ENCODE measurements at regions not wholly inside any gene's neighbourhood (a gene's known extent, or its start where the extent isn't known, plus 50 kb on each side); places are given as distances from the start of the nearest gene placed in this dataset.

GRCh38 chr12:91616416-91616815 is 433.8 kb upstream of the DCN start:
- DNase-seq = no peak

- no peak for DNase-seq
Measured at GRCh38 chr12:91613223-91613779, 430.7 kb upstream of the DCN start.

DNA sequence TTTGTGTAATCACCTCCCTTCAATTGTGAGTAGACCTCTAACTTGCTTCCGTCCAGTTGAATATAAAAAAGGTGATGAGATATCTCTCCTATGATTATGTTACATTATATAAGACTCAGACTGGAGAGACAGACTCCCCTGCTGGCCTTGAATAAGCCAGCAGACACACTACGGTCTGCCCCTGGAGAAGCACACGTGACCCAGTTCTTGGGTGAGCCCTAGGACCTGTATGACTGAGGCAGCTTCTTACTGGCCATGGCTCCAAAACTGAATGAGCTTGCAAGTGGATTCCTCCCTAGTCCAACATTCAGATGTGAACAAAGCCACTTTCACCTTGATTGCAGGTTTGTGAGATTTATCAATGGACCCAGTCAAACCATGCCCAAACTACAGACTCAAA is 427.9 kb upstream of the DCN start:
- DNase-seq = no peak

DNA sequence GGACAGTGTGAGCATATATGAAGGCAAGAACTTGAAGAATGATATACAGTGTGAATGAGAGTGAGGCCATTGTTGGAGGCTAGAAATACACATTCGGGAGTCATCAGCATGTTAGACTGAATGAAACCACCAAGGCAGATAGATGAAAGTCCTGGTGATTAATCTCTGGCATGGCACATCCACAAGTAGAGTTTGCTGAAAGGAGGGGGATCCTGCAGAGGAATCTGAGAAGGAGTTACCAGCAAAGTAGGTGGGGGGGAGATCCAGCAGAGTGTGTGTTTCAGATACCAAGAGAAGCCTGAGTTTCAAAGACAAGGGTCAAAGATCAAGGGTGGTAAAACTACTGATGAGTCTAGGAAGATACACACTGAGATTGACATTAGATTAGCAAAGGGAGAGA is 426.7 kb upstream of the DCN start:
- no peak for DNase-seq

DNA sequence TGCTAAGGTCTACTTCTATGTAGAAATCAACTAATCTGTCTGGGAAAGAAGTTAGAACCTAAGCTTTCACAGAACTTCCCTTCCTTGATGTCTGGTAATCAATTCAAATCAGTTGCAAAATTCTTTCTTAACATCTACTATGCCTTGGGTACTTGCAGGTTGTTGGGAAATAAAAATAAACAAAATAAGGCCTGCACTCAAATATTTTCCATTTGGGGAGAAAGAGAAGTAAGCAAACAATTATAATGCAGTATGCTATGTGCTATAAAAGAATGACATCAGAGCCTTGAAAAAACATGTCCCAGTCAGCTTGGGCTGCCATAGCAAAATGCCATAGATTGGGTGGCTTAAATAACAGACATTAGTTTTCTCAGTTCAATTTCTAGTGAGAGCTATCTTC is 425.9 kb upstream of the DCN start:
- no peak for DNase-seq

GRCh38 chr12:91606662-91607377 is 424.2 kb upstream of the DCN start:
- no peak for DNase-seq

GRCh38 chr12:91604897-91605296 is 422.3 kb upstream of the DCN start:
- peak; percentile 2 for DNase-seq

- no peak for DNase-seq
Measured at GRCh38 chr12:91603060-91603459, 420.4 kb upstream of the DCN start.

DNA sequence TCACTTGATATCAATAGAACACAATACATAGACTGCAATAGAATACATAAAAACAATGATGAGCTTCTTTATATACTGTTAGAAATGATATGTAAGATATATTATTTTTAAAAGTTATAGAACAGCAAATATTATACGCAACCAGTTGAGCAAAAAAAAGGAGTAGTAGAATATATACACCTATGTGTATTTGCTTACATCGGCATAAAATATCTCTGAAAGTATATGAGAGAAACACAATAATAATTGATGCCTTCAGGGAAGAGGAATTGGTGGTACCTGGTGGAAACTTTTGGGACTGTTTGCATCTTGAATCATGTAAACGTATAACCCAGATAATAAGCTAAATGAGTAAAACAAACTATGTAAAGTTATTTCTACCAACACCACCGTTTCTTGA is 418.4 kb upstream of the DCN start:
- no peak for DNase-seq

DNA sequence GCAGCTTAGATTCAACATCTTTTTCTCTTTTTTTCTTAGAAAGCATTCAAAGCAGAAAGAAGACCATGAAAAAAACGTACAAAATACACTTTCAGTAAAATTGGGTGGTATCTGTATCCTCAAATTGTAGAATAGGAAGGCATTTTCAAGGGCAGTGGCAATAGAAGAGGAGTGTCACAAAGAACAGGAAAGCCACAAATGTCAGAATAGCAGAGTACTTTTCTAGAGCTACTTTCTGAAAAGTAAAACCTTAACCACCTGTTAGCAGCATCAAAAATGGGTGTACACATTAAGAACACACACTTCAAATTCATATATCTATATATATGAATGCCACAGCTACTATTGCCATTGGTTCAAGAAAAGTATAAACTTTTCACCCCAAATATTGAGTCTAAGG is 412.1 kb upstream of the DCN start:
- no peak for DNase-seq

- no peak for DNase-seq
Measured at GRCh38 chr12:91591639-91591987, 409.0 kb upstream of the DCN start.

DNA sequence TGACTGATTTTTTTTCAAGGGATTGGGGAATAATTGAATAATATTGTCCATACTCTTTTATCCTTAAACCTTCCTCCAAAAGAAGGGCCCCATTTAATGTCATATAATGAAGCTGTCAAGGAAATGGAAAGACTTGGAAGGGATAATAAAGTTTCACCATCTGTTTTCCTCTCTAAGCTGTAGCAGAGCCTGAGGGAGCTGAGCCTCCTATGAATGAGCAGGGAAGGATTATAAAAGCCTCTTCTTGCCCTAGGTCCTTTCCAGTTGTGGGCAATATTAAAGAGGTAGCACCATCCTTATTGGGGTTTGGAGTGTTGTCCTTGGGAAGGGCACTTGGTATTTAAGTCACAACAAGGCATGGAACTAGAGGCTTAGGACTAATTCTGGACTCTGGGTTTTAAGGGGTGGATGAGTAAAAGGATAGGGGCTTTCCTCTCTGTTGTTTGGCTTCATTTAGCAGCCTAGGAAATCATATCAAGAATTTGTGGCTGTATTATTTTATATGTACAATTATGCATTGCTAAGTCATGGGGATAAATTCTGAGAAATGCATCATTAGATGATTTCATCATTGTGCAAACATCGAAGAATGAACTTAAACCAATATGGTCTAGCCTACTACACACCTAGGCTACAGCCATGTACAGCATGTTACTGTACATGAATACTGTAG is 408.5 kb upstream of the DCN start:
- DNase-seq = no peak

GRCh38 chr12:91588874-91589454 is 406.3 kb upstream of the DCN start:
- no peak for DNase-seq

- no peak for DNase-seq
Measured at GRCh38 chr12:91586015-91586414, 403.4 kb upstream of the DCN start.

DNA sequence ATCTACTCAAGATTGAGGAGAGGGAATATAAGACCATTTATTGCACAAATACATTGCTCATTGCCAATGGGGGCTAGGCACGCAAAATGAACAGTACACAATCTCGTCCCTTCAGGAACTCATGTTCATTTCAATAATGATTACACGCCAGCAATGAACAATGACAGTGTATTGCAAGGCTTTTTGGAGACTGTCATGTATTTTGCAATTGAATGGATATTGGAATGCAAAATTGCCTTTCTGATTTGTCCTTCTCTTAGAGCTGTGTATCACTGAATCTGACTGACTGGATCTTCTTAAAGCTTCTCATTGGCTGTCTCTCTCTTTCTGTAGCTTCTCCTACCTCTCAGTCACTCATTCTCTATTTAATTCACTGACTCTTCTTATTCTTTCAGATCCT is 400.2 kb upstream of the DCN start:
- no peak for DNase-seq

GRCh38 chr12:91579516-91580263 is 397.1 kb upstream of the DCN start:
- DNase-seq = no peak

GRCh38 chr12:91577586-91578539 is 395.2 kb upstream of the DCN start:
- peak; percentile 49 for DNase-seq

- no peak for DNase-seq
Measured at GRCh38 chr12:91576432-91576831, 393.8 kb upstream of the DCN start.

DNA sequence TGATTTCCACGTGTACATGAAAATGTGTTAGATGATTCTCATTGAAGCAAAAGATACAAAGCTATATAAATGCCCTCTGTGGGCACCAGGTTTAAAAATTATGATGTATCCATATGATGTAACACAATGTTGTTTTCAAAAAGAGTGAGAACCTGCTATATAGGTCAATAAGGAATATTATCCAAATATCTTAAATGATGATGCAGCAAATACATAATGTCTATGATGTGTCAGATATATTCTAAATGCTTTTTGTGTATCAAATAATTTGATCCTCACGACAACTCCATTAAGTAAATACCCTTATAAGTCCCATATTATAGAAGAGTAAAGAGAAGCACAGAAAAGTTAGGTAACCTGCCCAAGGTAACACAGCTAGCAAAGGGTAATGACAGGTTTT is 393.0 kb upstream of the DCN start:
- no peak for DNase-seq

DNA sequence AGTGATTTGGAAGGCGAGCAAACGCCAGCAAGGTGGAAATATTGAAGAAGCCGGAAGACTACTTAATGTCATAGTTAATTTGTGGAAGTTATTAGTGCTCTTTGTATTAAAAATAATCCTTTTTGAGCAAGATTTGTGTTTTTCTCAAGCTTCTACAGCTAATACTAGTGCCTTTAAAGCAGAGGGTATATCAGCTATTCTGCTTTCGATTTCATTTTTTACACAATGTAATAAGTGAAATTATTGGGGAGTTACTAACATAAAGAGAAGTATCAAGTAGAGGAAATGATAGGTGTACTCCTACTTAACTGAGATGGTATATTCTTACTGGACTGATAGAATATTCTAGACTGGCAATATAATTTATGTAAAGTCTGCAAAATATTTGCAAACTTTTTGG is 392.4 kb upstream of the DCN start:
- DNase-seq = no peak

- no peak for DNase-seq
Measured at GRCh38 chr12:91574391-91574790, 391.8 kb upstream of the DCN start.

- DNase-seq = no peak
Measured at GRCh38 chr12:91572869-91573268, 390.3 kb upstream of the DCN start.

All from dermis blood vessel endothelial cell (primary cell).